Endothelial cell of umbilical vein (primary cell): ENCODE measurements at regions not wholly inside any gene's neighbourhood (a gene's known extent, or its start where the extent isn't known, plus 50 kb on each side); places are given as distances from the start of the nearest gene placed in this dataset.

Experiments used
- BruUV-seq: library from RNA; stranded (reverse); fragments of 400-500 nt; replicated peaks from 2 replicates; lab custom pipeline; 2021; lab: Mats Ljungman, UMichigan
- CTCF ChIA-PET: fragments of 300-600, 350-600 bp; sonication (Branson Sonifier 250); formaldehyde crosslinking; loops from one replicate; lab custom pipeline; 2021; ENCODE audit warnings: antibody characterized with exemption, inconsistent platforms; lab: Charles Lee
- POLR2A ChIA-PET: fragments of 300-600, 350-600 bp; sonication (Branson Sonifier 250); formaldehyde crosslinking; loops from one replicate; lab custom pipeline; 2021; ENCODE audit warnings: antibody characterized with exemption, inconsistent platforms; lab: Charles Lee
- DNase-seq: peaks from one replicate; pipeline ENCODE4 v3.0.0-alpha.2; 2011; ENCODE audit warnings: low read depth, low spot score
- FAIRE-seq: peaks from 2 replicates; lab custom pipeline; 2011; peaks lifted over from hg19 to GRCh38; lab: Jason Lieb, UNC
- H2AFZ ChIP-seq: 2 replicates; pipeline ENCODE4 v1.6.0; 2012; ENCODE audit warnings: low read depth, low read length, control low read depth, inconsistent platforms
- H3K27ac ChIP-seq: 2 replicates; pipeline ENCODE4 v1.5.1; 2011; ENCODE audit warnings: low read depth, mild to moderate bottlenecking, control low read depth, low read length, moderate library complexity; ENCODE audit not compliant: insufficient read depth
- H3K27me3 ChIP-seq, 2 experiments: 2 replicates each; pipeline versions ENCODE4 v1.6.0 to v1.6.1; 2011; ENCODE audit warnings: low read length in 2 of 2, mixed read lengths in 1 of 2; ENCODE audit not compliant: control insufficient read depth in 2 of 2, insufficient read depth in 2 of 2
- H3K36me3 ChIP-seq, 2 experiments: 2 replicates in 1 of 2; 3 replicates in 1 of 2; pipeline ENCODE4 v1.5.1; 2011; ENCODE audit warnings: low read length in 2 of 2, mild to moderate bottlenecking in 1 of 2, moderate library complexity in 1 of 2; ENCODE audit not compliant: control insufficient read depth in 2 of 2, insufficient read depth in 2 of 2; ENCODE audit errors: extremely low read depth in 1 of 2
- H3K4me1 ChIP-seq: 3 replicates; pipeline ENCODE4 v1.5.1; 2011; ENCODE audit warnings: mild to moderate bottlenecking, low read length; ENCODE audit not compliant: control insufficient read depth, insufficient read depth; ENCODE audit errors: extremely low read depth
- H3K4me2 ChIP-seq: 2 replicates; pipeline ENCODE4 v1.6.1; 2011; ENCODE audit warnings: low read length, control low read depth, mixed read lengths; ENCODE audit not compliant: insufficient read depth
- H3K4me3 ChIP-seq, 3 experiments: fragments of 200-600 bp in 1 of 3; sonication (generic), shearing (Covaris generic) in 1 of 3; replicated peaks in 1 of 3; 2 replicates each; pipeline ENCODE4 v1.5.1; 2011 to 2016; ENCODE audit warnings: control low read depth in 3 of 3, low read length in 3 of 3, mild to moderate bottlenecking in 2 of 3, inconsistent platforms in 1 of 3, low read depth in 1 of 3, moderate library complexity in 1 of 3; ENCODE audit not compliant: insufficient read depth in 1 of 3
- H3K79me2 ChIP-seq: 2 replicates; pipeline ENCODE4 v1.6.0; 2012; ENCODE audit warnings: low read length, inconsistent platforms; ENCODE audit not compliant: control insufficient read depth, insufficient read depth
- H3K9ac ChIP-seq: replicated peaks from 2 replicates; pipeline ENCODE3; 2011; ENCODE audit warnings: low read length, control low read depth; ENCODE audit not compliant: insufficient read depth; ENCODE audit errors: extremely low read depth
- H3K9me1 ChIP-seq: replicated peaks from 3 replicates; pipeline ENCODE4 v1.6.0; 2011; ENCODE audit warnings: mild to moderate bottlenecking, low read length; ENCODE audit not compliant: control insufficient read depth, insufficient read depth; ENCODE audit errors: extremely low read depth
- H3K9me3 ChIP-seq: replicated peaks from 2 replicates; pipeline ENCODE4 v1.5.1; 2012; ENCODE audit warnings: low read length, inconsistent platforms; ENCODE audit not compliant: control insufficient read depth, insufficient read depth
- H4K20me1 ChIP-seq: replicated peaks from 2 replicates; pipeline ENCODE3; 2011; ENCODE audit warnings: mild to moderate bottlenecking, low read length; ENCODE audit not compliant: control insufficient read depth, insufficient read depth; ENCODE audit errors: extremely low read depth
- EZH2 ChIP-seq: IDR thresholded peaks from 2 replicates; pipeline ENCODE4 v1.6.1; 2012; ENCODE audit warnings: borderline replicate concordance, low read depth, mild to moderate bottlenecking, moderate library complexity, low read length, inconsistent platforms; ENCODE audit not compliant: severe bottlenecking
- FOS ChIP-seq: IDR thresholded peaks from 2 replicates; pipeline ENCODE4 v1.6.1; 2011; ENCODE audit warnings: mild to moderate bottlenecking, low read length, moderate library complexity, borderline replicate concordance; ENCODE audit not compliant: insufficient read depth
- GATA2 ChIP-seq: IDR thresholded peaks from 2 replicates; pipeline ENCODE4 v1.7.0; 2011; ENCODE audit warnings: low read depth, mild to moderate bottlenecking, moderate library complexity, mixed read lengths, low read length; ENCODE audit not compliant: insufficient read length, insufficient read depth
- JUN ChIP-seq: IDR thresholded peaks from 2 replicates; pipeline ENCODE4 v1.6.1; 2011; ENCODE audit warnings: borderline replicate concordance, low read depth; ENCODE audit not compliant: insufficient read length, insufficient read depth
- MYC ChIP-seq: IDR thresholded peaks from one replicate; pipeline ENCODE4 v1.6.1; 2011; ENCODE audit warnings: mild to moderate bottlenecking, low read depth, low read length
- POLR2A ChIP-seq: IDR thresholded peaks from 2 replicates; pipeline ENCODE4 v1.6.1; 2012; ENCODE audit warnings: low read depth, mild to moderate bottlenecking, control low read depth, low read length
- POLR2AphosphoS5 ChIP-seq: IDR thresholded peaks from 2 replicates; pipeline ENCODE4 v1.6.1; 2012; ENCODE audit warnings: low read depth, mild to moderate bottlenecking, control low read depth, low read length, moderate library complexity; ENCODE audit not compliant: insufficient read depth
- dilution Hi-C: fragments of 300-500 bp; cut with MboI; formaldehyde crosslinking; loops from one replicate; pipeline ENCODE4 v1.15.0; 2019; ENCODE audit warnings: low sequenced_read_pairs; ENCODE audit not compliant: extremely low pct_ligation_motif_present
- intact Hi-C: fragments of 100-400 bp; cut with micrococcal nuclease; formaldehyde crosslinking; loops from one replicate; pipeline ENCODE4 v1.10.0; 2022
- TF ChIP-seq, protein P1 (sequence below), 2 donors: IDR thresholded peaks; 1 replicate in 1 of 2; 2 replicates in 1 of 2; pipeline ENCODE4 v1.5.1; 2011; ENCODE audit warnings: low read length in 2 of 2, mild to moderate bottlenecking in 2 of 2, moderate library complexity in 2 of 2, control low read depth in 1 of 2, inconsistent platforms in 1 of 2, low read depth in 1 of 2; ENCODE audit not compliant: insufficient read depth in 1 of 2; ENCODE audit errors: extremely low read depth in 1 of 2
- TF ChIP-seq, protein P2 (sequence below): IDR thresholded peaks from 2 replicates; pipeline ENCODE4 v1.6.1; 2011; ENCODE audit not compliant: insufficient read depth, insufficient read length

GRCh38 chr5:36770125-36770524, 106.4 kb upstream of the NIPBL start:
- Histone ChIP-seq H3K9ac (no peak overlapping the region), H3K27ac (no peak overlapping the region), H4K20me1 (no peaks in the 10 kb centered on the region), H3K27me3 (peaks cover 1 to 3% of the 10 kb centered on the region in 2 experiments), H2AFZ (no peak overlapping the region), H3K4me2 (no peak overlapping the region), H3K4me1 (no peaks in the 10 kb centered on the region), H3K36me3 (no peaks in the 10 kb centered on the region), H3K9me3 (no peaks in the 10 kb centered on the region), H3K9me1 (no peaks in the 10 kb centered on the region), H3K79me2 (no peaks in the 10 kb centered on the region), H3K4me3 (no peak overlapping the region)
- no peak for DNase-seq
- ChIA-PET POLR2A (no interaction called here), CTCF (no interaction called here)
- TF ChIP-seq JUN (no peak), POLR2A (no peak)
- FAIRE-seq: no peak
- intact Hi-C loops (no loop called here), dilution Hi-C loops (no loop called here)
- BruUV-seq: no TSS peak

GRCh38 chr5:36772276-36773140, 104.1 kb upstream of the NIPBL start:
- H3K79me2 ChIP-seq: no peaks in the 10 kb centered on the region

More at GRCh38 chr5:36772276-36773140, 104.1 kb upstream of the NIPBL start:
- Histone ChIP-seq H3K9me1 (no peaks in the 10 kb centered on the region), H3K36me3 (no peaks in the 10 kb centered on the region), H3K4me2 (no peak overlapping the region), H3K9me3 (no peaks in the 10 kb centered on the region), H3K4me1 (no peaks in the 10 kb centered on the region), H3K4me3 (no peak overlapping the region), H3K27me3 (peaks cover 0 to 3% of the 10 kb centered on the region in 2 experiments), H2AFZ (no peak overlapping the region), H3K9ac (no peak overlapping the region), H3K27ac (no peak overlapping the region), H4K20me1 (no peaks in the 10 kb centered on the region)
- FAIRE-seq (no peak), DNase-seq (no peak)
- intact Hi-C loops (no loop called here), dilution Hi-C loops (no loop called here)
- BruUV-seq: no TSS peak
- TF ChIP-seq FOS (no peak), POLR2A (no peak), EZH2 (no peak), GATA2 (no peak), POLR2AphosphoS5 (no peak), JUN (no peak), MYC (no peak)
- TF ChIP-seq, protein P1, sequence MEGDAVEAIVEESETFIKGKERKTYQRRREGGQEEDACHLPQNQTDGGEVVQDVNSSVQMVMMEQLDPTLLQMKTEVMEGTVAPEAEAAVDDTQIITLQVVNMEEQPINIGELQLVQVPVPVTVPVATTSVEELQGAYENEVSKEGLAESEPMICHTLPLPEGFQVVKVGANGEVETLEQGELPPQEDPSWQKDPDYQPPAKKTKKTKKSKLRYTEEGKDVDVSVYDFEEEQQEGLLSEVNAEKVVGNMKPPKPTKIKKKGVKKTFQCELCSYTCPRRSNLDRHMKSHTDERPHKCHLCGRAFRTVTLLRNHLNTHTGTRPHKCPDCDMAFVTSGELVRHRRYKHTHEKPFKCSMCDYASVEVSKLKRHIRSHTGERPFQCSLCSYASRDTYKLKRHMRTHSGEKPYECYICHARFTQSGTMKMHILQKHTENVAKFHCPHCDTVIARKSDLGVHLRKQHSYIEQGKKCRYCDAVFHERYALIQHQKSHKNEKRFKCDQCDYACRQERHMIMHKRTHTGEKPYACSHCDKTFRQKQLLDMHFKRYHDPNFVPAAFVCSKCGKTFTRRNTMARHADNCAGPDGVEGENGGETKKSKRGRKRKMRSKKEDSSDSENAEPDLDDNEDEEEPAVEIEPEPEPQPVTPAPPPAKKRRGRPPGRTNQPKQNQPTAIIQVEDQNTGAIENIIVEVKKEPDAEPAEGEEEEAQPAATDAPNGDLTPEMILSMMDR (IDR thresholded peaks at IDR 0.05; ENCODE audit: extremely low read depth in 1 of 2, insufficient read depth in 1 of 2, low read depth in 1 of 2, low read length in 2 of 2): no peak
- TF ChIP-seq, protein P2, sequence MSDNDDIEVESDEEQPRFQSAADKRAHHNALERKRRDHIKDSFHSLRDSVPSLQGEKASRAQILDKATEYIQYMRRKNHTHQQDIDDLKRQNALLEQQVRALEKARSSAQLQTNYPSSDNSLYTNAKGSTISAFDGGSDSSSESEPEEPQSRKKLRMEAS: no peak
- ChIA-PET CTCF (interaction anchor here (1.0 kb wide), 1 partner anchor 233 kb away, joined by 3 read pairs; no protein-coding TSS in a partner anchor), POLR2A (no interaction called here)
